Activated naive CD4-positive, alpha-beta T cell treated with anti-CD3 and anti-CD28 coated beads for 36 hours (primary cell): ENCODE measurements at regions not wholly inside any gene's neighbourhood (a gene's known extent, or its start where the extent isn't known, plus 50 kb on each side); places are given as distances from the start of the nearest gene placed in this dataset.

ENCODE experiments used
- CTCF ChIA-PET: fragments of 350-600 bp; sonication (Branson Sonifier 250); formaldehyde crosslinking; loops from one replicate; lab custom pipeline; 2021; ENCODE audit warnings: antibody characterized with exemption; lab: Charles Lee
- DNase-seq: peaks from one replicate; pipeline ENCODE4 v3.0.0-alpha.2; 2020
- H3K27ac Mint-ChIP-seq: one replicate; pipeline ENCODE4 v1.8.0; 2021; ENCODE audit warnings: mild to moderate bottlenecking, mixed read lengths
- H3K27me3 Mint-ChIP-seq: one replicate; pipeline ENCODE4 v1.8.0; 2021; ENCODE audit warnings: low read depth, mixed read lengths
- H3K36me3 Mint-ChIP-seq: one replicate; pipeline ENCODE4 v1.8.0; 2021; ENCODE audit warnings: low read depth, mixed read lengths
- H3K4me1 Mint-ChIP-seq: one replicate; pipeline ENCODE4 v1.8.0; 2021; ENCODE audit warnings: low read depth, mixed read lengths
- H3K4me3 Mint-ChIP-seq: one replicate; pipeline ENCODE4 v1.8.0; 2021; ENCODE audit warnings: mild to moderate bottlenecking, moderate library complexity, mixed read lengths
- H3K9me3 Mint-ChIP-seq: one replicate; pipeline ENCODE4 v1.8.0; 2021; ENCODE audit warnings: mixed read lengths
- intact Hi-C: fragments of 100-400 bp; cut with micrococcal nuclease; formaldehyde crosslinking; loops from one replicate; pipeline ENCODE4 v1.15.1; 2023

DNA sequence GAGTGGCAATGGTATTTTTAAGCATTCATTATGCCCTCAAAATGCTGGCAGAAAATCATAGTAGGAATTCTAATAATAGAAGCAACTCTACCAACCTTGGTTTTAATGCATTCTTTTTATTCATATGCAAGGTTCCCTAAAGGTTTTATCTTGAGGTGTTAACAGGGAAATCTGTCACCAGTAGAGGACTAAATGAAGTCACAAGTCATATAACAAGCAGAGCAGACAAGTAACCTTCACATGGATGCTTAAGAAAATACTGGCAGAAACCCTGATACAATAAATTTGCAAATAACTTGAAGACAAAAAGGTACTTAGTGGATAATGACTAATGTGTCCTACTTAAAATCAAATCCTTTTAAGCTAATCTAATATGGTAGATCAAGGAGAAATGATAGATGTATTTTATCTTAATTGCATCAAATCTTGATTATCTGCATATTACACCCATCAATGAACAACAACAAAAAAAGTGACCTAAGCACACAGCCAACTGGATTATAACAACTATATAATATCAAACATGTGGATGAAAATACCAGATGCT, 73.3 kb downstream of the RFC3 start:
- peaks cover 30% of the 10 kb centered on the region for H3K36me3 Mint-ChIP-seq
- no peak for DNase-seq
- intact Hi-C loops = no loop called here
- peaks cover 37% of the 10 kb centered on the region for H3K9me3 Mint-ChIP-seq
- H3K27me3 Mint-ChIP-seq = no peaks in the 10 kb centered on the region
- CTCF ChIA-PET = no interaction called here
- no peaks in the 10 kb centered on the region for H3K4me1 Mint-ChIP-seq
- no peak overlapping the region for H3K4me3 Mint-ChIP-seq
- no peak overlapping the region for H3K27ac Mint-ChIP-seq

GRCh38 chr13:33893559-33893958, 75.6 kb downstream of the RFC3 start:
- DNase-seq = no peak
- H3K4me3 Mint-ChIP-seq = no peak overlapping the region
- no peaks in the 10 kb centered on the region for H3K27me3 Mint-ChIP-seq
- no peaks in the 10 kb centered on the region for H3K4me1 Mint-ChIP-seq
- CTCF ChIA-PET = no interaction called here
- intact Hi-C loops = no loop called here
- no peak overlapping the region for H3K27ac Mint-ChIP-seq
- H3K36me3 Mint-ChIP-seq = peaks cover 32% of the 10 kb centered on the region
- H3K9me3 Mint-ChIP-seq = peaks cover 48% of the 10 kb centered on the region

GRCh38 chr13:33904431-33904830, 86.5 kb downstream of the RFC3 start:
- H3K4me1 Mint-ChIP-seq = no peaks in the 10 kb centered on the region
- DNase-seq = no peak
- peaks cover 11% of the 10 kb centered on the region for H3K9me3 Mint-ChIP-seq
- H3K27ac Mint-ChIP-seq = no peak overlapping the region
- H3K4me3 Mint-ChIP-seq = no peak overlapping the region
- intact Hi-C loops = no loop called here
- CTCF ChIA-PET = no interaction called here
- no peaks in the 10 kb centered on the region for H3K27me3 Mint-ChIP-seq
- peaks cover 3% of the 10 kb centered on the region for H3K36me3 Mint-ChIP-seq

DNA sequence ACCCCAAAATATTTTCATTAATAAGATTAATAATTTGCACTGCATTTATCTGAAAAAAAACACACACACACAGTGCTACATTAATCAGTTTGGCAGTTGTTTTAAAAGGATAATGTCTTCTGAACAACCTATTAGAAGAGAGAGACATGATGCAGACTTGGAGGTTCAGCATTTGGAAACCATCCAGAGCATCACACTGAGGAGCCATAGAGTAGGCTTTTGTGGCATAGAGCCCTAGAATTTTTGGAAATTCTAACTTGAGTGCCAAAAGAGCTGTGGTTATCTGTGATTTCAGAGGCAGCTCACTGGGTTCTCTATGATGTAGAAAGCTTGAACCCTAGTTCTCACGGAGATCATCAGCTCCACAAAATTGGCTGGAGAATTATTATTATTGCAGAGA, 90.2 kb downstream of the RFC3 start:
- DNase-seq = no peak
- intact Hi-C loops = no loop called here
- Mint-ChIP-seq H3K36me3 (peaks cover 3% of the 10 kb centered on the region), H3K27me3 (no peaks in the 10 kb centered on the region), H3K4me3 (no peak overlapping the region), H3K4me1 (no peaks in the 10 kb centered on the region), H3K27ac (no peak overlapping the region), H3K9me3 (peaks cover under 1% of the 10 kb centered on the region)
- CTCF ChIA-PET = no interaction called here

DNA sequence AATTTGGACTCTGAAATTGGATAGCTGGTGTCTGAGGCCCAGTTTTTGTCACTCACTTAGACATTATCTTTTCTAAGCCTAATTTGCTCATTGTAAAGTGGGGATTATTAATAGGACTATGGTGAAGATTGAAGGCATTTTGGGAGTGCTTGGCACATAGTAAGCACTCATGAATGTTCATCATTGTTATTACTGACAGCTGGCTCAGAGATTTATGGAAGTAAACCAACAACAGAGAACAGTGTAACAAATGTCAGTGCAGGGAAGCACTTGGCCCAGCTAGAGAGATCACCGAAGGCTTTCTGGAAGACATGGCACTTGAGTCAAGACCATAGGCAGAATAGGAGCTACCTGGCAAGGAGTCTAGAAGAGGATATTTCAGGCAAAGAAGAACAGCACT, 92.3 kb downstream of the RFC3 start:
- H3K4me3 Mint-ChIP-seq = no peak overlapping the region

DNA sequence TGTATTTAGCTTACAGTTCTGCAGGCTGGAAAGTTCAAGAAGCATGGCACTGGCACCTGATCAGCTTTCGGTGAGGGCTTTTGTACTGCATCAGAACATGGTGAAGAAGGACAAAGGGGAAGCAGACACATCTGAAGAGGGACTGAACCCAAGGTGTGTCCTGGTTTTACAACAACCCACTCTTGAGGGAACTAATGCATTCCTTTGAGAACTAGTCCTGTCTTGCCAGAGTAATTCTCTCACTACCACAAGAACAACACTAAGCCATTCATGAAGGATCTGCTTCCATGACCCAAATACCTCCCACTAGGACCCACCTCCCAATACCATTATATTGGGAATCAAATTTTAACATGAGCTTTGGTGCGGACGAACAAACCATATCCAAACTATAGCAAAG, 93.6 kb downstream of the RFC3 start:
- H3K36me3 Mint-ChIP-seq = no peaks in the 10 kb centered on the region
- intact Hi-C loops = no loop called here
- no peaks in the 10 kb centered on the region for H3K4me1 Mint-ChIP-seq
- no peaks in the 10 kb centered on the region for H3K27me3 Mint-ChIP-seq
- H3K4me3 Mint-ChIP-seq = no peak overlapping the region
- DNase-seq = no peak
- CTCF ChIA-PET = interaction anchor here (1.9 kb wide), 1 partner anchor 19 kb away, joined by 5 read pairs; no protein-coding TSS in a partner anchor
- H3K9me3 Mint-ChIP-seq = no peaks in the 10 kb centered on the region
- H3K27ac Mint-ChIP-seq = no peak overlapping the region

More for the DNA sequence above, 92.3 kb downstream of the RFC3 start:
- intact Hi-C loops = no loop called here
- no peaks in the 10 kb centered on the region for H3K9me3 Mint-ChIP-seq
- no peaks in the 10 kb centered on the region for H3K27me3 Mint-ChIP-seq
- CTCF ChIA-PET = interaction anchor here (1.9 kb wide), 1 partner anchor 21 kb away, joined by 5 read pairs; no protein-coding TSS in a partner anchor
- DNase-seq = no peak
- H3K27ac Mint-ChIP-seq = no peak overlapping the region
- peaks cover 3% of the 10 kb centered on the region for H3K36me3 Mint-ChIP-seq
- H3K4me1 Mint-ChIP-seq = no peaks in the 10 kb centered on the region

GRCh38 chr13:33913829-33914228, 95.9 kb downstream of the RFC3 start:
- intact Hi-C loops = no loop called here
- H3K27ac Mint-ChIP-seq = no peak overlapping the region
- DNase-seq = no peak
- H3K4me3 Mint-ChIP-seq = no peak overlapping the region
- H3K4me1 Mint-ChIP-seq = no peaks in the 10 kb centered on the region
- H3K9me3 Mint-ChIP-seq = no peaks in the 10 kb centered on the region
- no peaks in the 10 kb centered on the region for H3K36me3 Mint-ChIP-seq
- CTCF ChIA-PET = no interaction called here
- H3K27me3 Mint-ChIP-seq = no peaks in the 10 kb centered on the region

- Mint-ChIP-seq H3K4me3 (no peak overlapping the region), H3K27ac (no peak overlapping the region), H3K27me3 (no peaks in the 10 kb centered on the region), H3K36me3 (no peaks in the 10 kb centered on the region), H3K4me1 (no peaks in the 10 kb centered on the region), H3K9me3 (no peaks in the 10 kb centered on the region)
- intact Hi-C loops = no loop called here
- CTCF ChIA-PET = no interaction called here
- DNase-seq = no peak
Measured at GRCh38 chr13:33917190-33917589, 99.2 kb downstream of the RFC3 start.

GRCh38 chr13:33918199-33918932, 100.4 kb downstream of the RFC3 start:
- Mint-ChIP-seq H3K4me3 (no peak overlapping the region), H3K27ac (no peak overlapping the region), H3K36me3 (no peaks in the 10 kb centered on the region), H3K4me1 (no peaks in the 10 kb centered on the region), H3K9me3 (no peaks in the 10 kb centered on the region), H3K27me3 (no peaks in the 10 kb centered on the region)
- CTCF ChIA-PET = no interaction called here
- intact Hi-C loops = no loop called here
- no peak for DNase-seq

DNA sequence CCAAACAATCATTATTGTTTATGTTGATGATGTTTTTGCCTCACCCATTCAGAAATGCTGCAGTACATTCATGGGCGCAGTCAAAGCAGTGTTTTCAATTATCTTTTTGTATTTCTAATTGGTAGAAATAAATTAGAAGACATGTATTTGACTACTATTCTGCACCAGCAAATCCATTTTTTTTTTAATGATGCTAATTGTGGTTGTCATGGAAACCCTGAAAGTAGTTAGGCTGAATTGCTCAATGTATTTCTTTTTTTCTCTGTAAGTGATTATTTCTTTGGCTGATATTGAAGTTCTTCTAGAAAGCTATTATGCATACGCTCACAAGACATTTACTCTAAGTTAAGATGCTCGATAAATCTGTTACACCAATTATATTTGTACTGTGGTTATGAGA, 101.2 kb downstream of the RFC3 start:
- intact Hi-C loops = no loop called here
- H3K27me3 Mint-ChIP-seq = no peaks in the 10 kb centered on the region
- H3K4me3 Mint-ChIP-seq = no peak overlapping the region
- H3K27ac Mint-ChIP-seq = no peak overlapping the region
- no peak for DNase-seq
- H3K36me3 Mint-ChIP-seq = no peaks in the 10 kb centered on the region
- no peaks in the 10 kb centered on the region for H3K4me1 Mint-ChIP-seq
- no peaks in the 10 kb centered on the region for H3K9me3 Mint-ChIP-seq
- CTCF ChIA-PET = no interaction called here

DNA sequence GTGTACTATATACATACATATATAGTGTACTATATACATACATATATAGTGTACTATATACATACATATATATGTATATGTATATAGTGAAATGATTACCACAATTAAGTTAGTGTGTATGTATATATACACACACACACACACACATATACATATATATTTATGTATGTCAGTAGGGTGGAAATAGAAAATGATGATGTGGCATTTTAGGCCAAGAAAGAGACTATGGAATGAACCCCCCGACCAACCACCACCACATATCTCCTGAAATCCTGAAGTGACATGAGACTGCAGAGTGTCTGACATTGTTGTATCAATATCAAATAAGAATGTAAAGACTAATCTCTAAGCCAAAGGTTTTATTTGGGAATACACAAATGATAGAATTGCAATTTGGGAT, 107.6 kb downstream of the RFC3 start:
- H3K9me3 Mint-ChIP-seq = no peaks in the 10 kb centered on the region
- no peak for DNase-seq
- H3K36me3 Mint-ChIP-seq = no peaks in the 10 kb centered on the region
- H3K4me3 Mint-ChIP-seq = no peak overlapping the region
- no peaks in the 10 kb centered on the region for H3K4me1 Mint-ChIP-seq
- H3K27ac Mint-ChIP-seq = no peak overlapping the region
- CTCF ChIA-PET = no interaction called here
- intact Hi-C loops = no loop called here
- H3K27me3 Mint-ChIP-seq = no peaks in the 10 kb centered on the region

- no peak overlapping the region for H3K4me3 Mint-ChIP-seq
- H3K9me3 Mint-ChIP-seq = no peaks in the 10 kb centered on the region
- no peak for DNase-seq
- intact Hi-C loops = no loop called here
- no peaks in the 10 kb centered on the region for H3K4me1 Mint-ChIP-seq
- H3K36me3 Mint-ChIP-seq = no peaks in the 10 kb centered on the region
- H3K27ac Mint-ChIP-seq = no peak overlapping the region
- CTCF ChIA-PET = interaction anchor here (0.6 kb wide), 1 partner anchor 31 kb away, joined by 4 read pairs; no protein-coding TSS in a partner anchor
- no peaks in the 10 kb centered on the region for H3K27me3 Mint-ChIP-seq
Measured at GRCh38 chr13:33927315-33927714, 109.4 kb downstream of the RFC3 start.
